Tibial artery (tissue), 4 donors: ENCODE measurements at regions not wholly inside any gene's neighbourhood (a gene's known extent, or its start where the extent isn't known, plus 50 kb on each side); places are given as distances from the start of the nearest gene placed in this dataset.

ENCODE experiments used
- DNase-seq, 2 donors: peaks; one replicate each; pipeline ENCODE4 v3.0.0-alpha.2; 2019
- H3K27ac ChIP-seq, 2 donors: fragments of 200-600 bp; sonication (generic) in 1 of 2; 1 replicate in 1 of 2; 2 replicates in 1 of 2; pipeline ENCODE4 v1.5.1; 2018 to 2019; ENCODE audit warnings: mild to moderate bottlenecking in 1 of 2
- H3K27me3 ChIP-seq, 2 donors: fragments of 200-600 bp; sonication (generic) in 1 of 2; one replicate each; pipeline versions ENCODE4 v1.5.1 to v1.6.0; 2016 to 2019
- H3K36me3 ChIP-seq, 3 donors: fragments of 200-600 bp; sonication (generic) in 2 of 3; one replicate each; pipeline ENCODE4 v1.5.1; 2016 to 2019; ENCODE audit warnings: mild to moderate bottlenecking in 2 of 3
- H3K4me1 ChIP-seq, 4 donors: fragments of 200-600 bp; sonication (generic) in 2 of 4; 1 replicate in 3 of 4; 2 replicates in 1 of 4; pipeline ENCODE4 v1.5.1; 2016 to 2019
- H3K4me3 ChIP-seq, 2 donors: fragments of 200-600 bp; sonication (generic) in 1 of 2; 1 replicate in 1 of 2; 2 replicates in 1 of 2; pipeline ENCODE4 v1.5.1; 2018 to 2019; ENCODE audit warnings: mild to moderate bottlenecking in 2 of 2
- H3K9me3 ChIP-seq, 3 donors: fragments of 200-600 bp; sonication (generic) in 1 of 3; one replicate each; pipeline ENCODE4 v1.5.1; 2016 to 2019
- CTCF ChIP-seq, 2 experiments: fragments of 200-600 bp in 1 of 2; fragments of 450-650 bp in 1 of 2; IDR thresholded peaks; one replicate each; pipeline ENCODE4 v1.5.1; 2017 to 2019; ENCODE audit warnings: antibody characterized with exemption in 2 of 2, mild to moderate bottlenecking in 1 of 2, moderate library complexity in 1 of 2
- intact Hi-C: fragments of 100-400 bp; cut with DNase I; formaldehyde crosslinking; loops from one replicate; pipeline ENCODE4 v1.15.0; 2023; ENCODE audit warnings: low total_unique reads

GRCh38 chr2:217028128-217028527, 168.3 kb upstream of the TNP1 start:
- no peak overlapping the region for H3K27ac ChIP-seq
- H3K36me3 ChIP-seq = no peaks in the 10 kb centered on the region
- DNase-seq = no peak
- peaks cover 0 to 3% (median 0%) of the 10 kb centered on the region in 4 donors for H3K4me1 ChIP-seq
- H3K4me3 ChIP-seq = no peak overlapping the region
- H3K27me3 ChIP-seq = no peaks in the 10 kb centered on the region
- no peaks in the 10 kb centered on the region for H3K9me3 ChIP-seq
- TF ChIP-seq CTCF (IDR thresholded peaks at IDR 0.05) = no peak
- intact Hi-C loops = no loop called here

- Histone ChIP-seq H3K36me3 (no peaks in the 10 kb centered on the region), H3K27ac (no peak overlapping the region), H3K27me3 (no peaks in the 10 kb centered on the region), H3K4me3 (no peak overlapping the region), H3K4me1 (no peaks in the 10 kb centered on the region), H3K9me3 (no peaks in the 10 kb centered on the region)
- DNase-seq = no peak
- TF ChIP-seq CTCF (IDR thresholded peaks at IDR 0.05) = no peak
- intact Hi-C loops = no loop called here
Observed at GRCh38 chr2:217027414-217027813, 167.6 kb upstream of the TNP1 start.

- no peak for TF ChIP-seq CTCF (IDR thresholded peaks at IDR 0.05)
- Histone ChIP-seq H3K36me3 (no peaks in the 10 kb centered on the region), H3K4me3 (no peak overlapping the region), H3K9me3 (no peaks in the 10 kb centered on the region), H3K27ac (no peak overlapping the region), H3K4me1 (no peaks in the 10 kb centered on the region), H3K27me3 (no peaks in the 10 kb centered on the region)
- intact Hi-C loops = no loop called here
- no peak for DNase-seq
Observed at GRCh38 chr2:217026569-217026968, 166.7 kb upstream of the TNP1 start.

GRCh38 chr2:217026161-217026560, 166.3 kb upstream of the TNP1 start:
- Histone ChIP-seq H3K36me3 (no peaks in the 10 kb centered on the region), H3K27ac (no peak overlapping the region), H3K27me3 (no peaks in the 10 kb centered on the region), H3K4me1 (no peaks in the 10 kb centered on the region), H3K9me3 (no peaks in the 10 kb centered on the region), H3K4me3 (no peak overlapping the region)
- no peak for TF ChIP-seq CTCF (IDR thresholded peaks at IDR 0.05)
- intact Hi-C loops = no loop called here
- DNase-seq = no peak

- no peak for TF ChIP-seq CTCF (IDR thresholded peaks at IDR 0.05)
- Histone ChIP-seq H3K4me3 (no peak overlapping the region), H3K27me3 (no peaks in the 10 kb centered on the region), H3K27ac (no peak overlapping the region), H3K4me1 (no peaks in the 10 kb centered on the region), H3K36me3 (no peaks in the 10 kb centered on the region), H3K9me3 (no peaks in the 10 kb centered on the region)
- intact Hi-C loops = no loop called here
- DNase-seq = no peak
Observed at GRCh38 chr2:217023611-217024010, 163.7 kb upstream of the TNP1 start.
